Adipocyte (in vitro differentiated cells): ENCODE measurements at regions not wholly inside any gene's neighbourhood (a gene's known extent, or its start where the extent isn't known, plus 50 kb on each side); places are given as distances from the start of the nearest gene placed in this dataset.
"Not testable (repeated sequence)": the region's sequence is repeated elsewhere in the genome, so short reads cannot be mapped to it uniquely, and the experiment has no call there.

ENCODE experiments used
- DNase-seq: peaks from one replicate; pipeline ENCODE4 v3.0.0-alpha.2; 2015; ENCODE audit warnings: low read depth
- H3K27me3 ChIP-seq: replicated peaks from 2 replicates; pipeline ENCODE4 v1.7.0; 2013; ENCODE audit warnings: mild to moderate bottlenecking, low read length, moderate library complexity; ENCODE audit not compliant: control insufficient read depth, insufficient read depth
- H3K36me3 ChIP-seq: 2 replicates; pipeline ENCODE4 v1.7.0; 2013; ENCODE audit warnings: low read length, mild to moderate bottlenecking, moderate library complexity; ENCODE audit not compliant: control insufficient read depth, insufficient read depth, severe bottlenecking
- H3K4me1 ChIP-seq: 2 replicates; pipeline ENCODE4 v1.7.0; 2013; ENCODE audit warnings: mild to moderate bottlenecking, low read length, moderate library complexity; ENCODE audit not compliant: control insufficient read depth, insufficient read depth
- H3K4me3 ChIP-seq: 2 replicates; pipeline ENCODE4 v1.7.0; 2013; ENCODE audit warnings: mild to moderate bottlenecking, low read length, moderate library complexity
- H3K9ac ChIP-seq: 2 replicates; pipeline ENCODE4 v1.7.0; 2013; ENCODE audit warnings: mild to moderate bottlenecking, low read length, moderate library complexity
- H3K9me3 ChIP-seq: 2 replicates; pipeline ENCODE4 v1.7.0; 2013; ENCODE audit warnings: mild to moderate bottlenecking, low read length, moderate library complexity; ENCODE audit not compliant: control insufficient read depth

- DNase-seq, H3K36me3 ChIP-seq, H3K9ac ChIP-seq, H3K27me3 ChIP-seq, H3K4me1 ChIP-seq, H3K9me3 ChIP-seq, H3K4me3 ChIP-seq: not testable (repeated sequence)
These were observed 93.2 kb upstream of the RPH3AL start, which contains the start of gene RFLNB for GRCh38 chr17:445839-446238. TSS of gene RFLNB (minus strand) at chr17:445939.

- Histone ChIP-seq H3K4me3 (no peak overlapping the region), H3K9ac (no peak overlapping the region), H3K9me3 (no peaks in the 10 kb centered on the region), H3K27me3 (no peaks in the 10 kb centered on the region), H3K36me3 (no peaks in the 10 kb centered on the region), H3K4me1 (no peaks in the 10 kb centered on the region)
- no peak for DNase-seq
These were observed 92.4 kb upstream of the RPH3AL start for GRCh38 chr17:444879-445454.

GRCh38 chr17:443109-443508, 90.5 kb upstream of the RPH3AL start:
- no peak overlapping the region for H3K9ac ChIP-seq
- no peaks in the 10 kb centered on the region for H3K9me3 ChIP-seq
- H3K4me1 ChIP-seq: no peaks in the 10 kb centered on the region
- H3K27me3 ChIP-seq: no peaks in the 10 kb centered on the region
- H3K4me3 ChIP-seq: no peak overlapping the region
- no peaks in the 10 kb centered on the region for H3K36me3 ChIP-seq
- no peak for DNase-seq

GRCh38 chr17:441155-441950, 88.7 kb upstream of the RPH3AL start:
- H3K27me3 ChIP-seq: no peaks in the 10 kb centered on the region
- H3K36me3 ChIP-seq: no peaks in the 10 kb centered on the region
- no peak overlapping the region for H3K9ac ChIP-seq
- DNase-seq: no peak
- peaks cover 3% of the 10 kb centered on the region for H3K9me3 ChIP-seq
- no peaks in the 10 kb centered on the region for H3K4me1 ChIP-seq
- H3K4me3 ChIP-seq: no peak overlapping the region

- H3K4me1 ChIP-seq: no peaks in the 10 kb centered on the region
- no peak for DNase-seq
- peaks cover 12% of the 10 kb centered on the region for H3K9me3 ChIP-seq
- H3K27me3 ChIP-seq: no peaks in the 10 kb centered on the region
- no peak overlapping the region for H3K9ac ChIP-seq
- no peaks in the 10 kb centered on the region for H3K36me3 ChIP-seq
- H3K4me3 ChIP-seq: no peak overlapping the region
These were observed 85.6 kb upstream of the RPH3AL start for GRCh38 chr17:438191-438590.

- no peaks in the 10 kb centered on the region for H3K36me3 ChIP-seq
- H3K4me3 ChIP-seq: no peak overlapping the region
- no peak overlapping the region for H3K9ac ChIP-seq
- no peaks in the 10 kb centered on the region for H3K4me1 ChIP-seq
- peaks cover 12% of the 10 kb centered on the region for H3K9me3 ChIP-seq
- H3K27me3 ChIP-seq: no peaks in the 10 kb centered on the region
- DNase-seq: no peak
These were observed 84.9 kb upstream of the RPH3AL start for GRCh38 chr17:437545-437944.

GRCh38 chr17:436571-436970, 84.0 kb upstream of the RPH3AL start:
- DNase-seq: no peak
- no peaks in the 10 kb centered on the region for H3K4me1 ChIP-seq
- no peaks in the 10 kb centered on the region for H3K27me3 ChIP-seq
- peaks cover 12% of the 10 kb centered on the region for H3K9me3 ChIP-seq
- H3K9ac ChIP-seq: no peak overlapping the region
- H3K36me3 ChIP-seq: no peaks in the 10 kb centered on the region
- H3K4me3 ChIP-seq: no peak overlapping the region

GRCh38 chr17:432471-432870, 79.9 kb upstream of the RPH3AL start:
- H3K36me3 ChIP-seq, H3K4me1 ChIP-seq, H3K9ac ChIP-seq, H3K4me3 ChIP-seq, H3K27me3 ChIP-seq, DNase-seq: not testable (repeated sequence)
- peaks cover 21% of the 10 kb centered on the region for H3K9me3 ChIP-seq

- no peak overlapping the region for H3K9ac ChIP-seq
- H3K9me3 ChIP-seq: peaks cover 19% of the 10 kb centered on the region
- H3K36me3 ChIP-seq: no peaks in the 10 kb centered on the region
- no peaks in the 10 kb centered on the region for H3K4me1 ChIP-seq
- H3K4me3 ChIP-seq: no peak overlapping the region
- no peaks in the 10 kb centered on the region for H3K27me3 ChIP-seq
- DNase-seq: no peak
These were observed 78.9 kb upstream of the RPH3AL start for GRCh38 chr17:431494-431893.

- Histone ChIP-seq H3K27me3 (no peaks in the 10 kb centered on the region), H3K9me3 (peaks cover 10% of the 10 kb centered on the region), H3K9ac (no peak overlapping the region), H3K36me3 (no peaks in the 10 kb centered on the region), H3K4me1 (no peaks in the 10 kb centered on the region), H3K4me3 (no peak overlapping the region)
- DNase-seq: no peak
These were observed 77.0 kb upstream of the RPH3AL start for GRCh38 chr17:429589-429988.

- H3K4me3 ChIP-seq: no peak overlapping the region
- H3K36me3 ChIP-seq: no peaks in the 10 kb centered on the region
- H3K27me3 ChIP-seq: no peaks in the 10 kb centered on the region
- no peaks in the 10 kb centered on the region for H3K4me1 ChIP-seq
- no peak overlapping the region for H3K9ac ChIP-seq
- no peak for DNase-seq
- H3K9me3 ChIP-seq: peaks cover 10% of the 10 kb centered on the region
These were observed 75.8 kb upstream of the RPH3AL start for GRCh38 chr17:428414-428813.
